Testis (tissue), 2 donors: ENCODE measurements at regions not wholly inside any gene's neighbourhood (a gene's known extent, or its start where the extent isn't known, plus 50 kb on each side); places are given as distances from the start of the nearest gene placed in this dataset.

ENCODE experiments used
- DNase-seq: peaks from one replicate; pipeline ENCODE4 v3.0.0-alpha.2; 2019
- H3K27ac ChIP-seq, 2 donors: fragments of 200-600 bp; sonication (generic); one replicate each; pipeline ENCODE4 v1.5.1; 2019
- H3K27me3 ChIP-seq: fragments of 200-600 bp; sonication (generic); one replicate; pipeline ENCODE4 v1.5.1; 2019
- H3K36me3 ChIP-seq: fragments of 200-600 bp; sonication (generic); one replicate; pipeline ENCODE4 v1.5.1; 2017; ENCODE audit warnings: low read depth; ENCODE audit errors: missing control alignments
- H3K4me1 ChIP-seq: fragments of 200-600 bp; sonication (generic); one replicate; pipeline ENCODE4 v1.5.1; 2019
- H3K4me3 ChIP-seq, 2 donors: fragments of 200-600 bp; sonication (generic); one replicate each; pipeline ENCODE4 v1.5.1; 2017 to 2019
- H3K9me3 ChIP-seq: fragments of 200-600 bp; sonication (generic); one replicate; pipeline ENCODE4 v1.5.1; 2017
- POLR2A ChIP-seq: fragments of 450-650 bp; IDR thresholded peaks from one replicate; pipeline ENCODE4 v1.6.1; 2017; ENCODE audit warnings: antibody characterized with exemption, mild to moderate bottlenecking, moderate library complexity
- WGBS, 2 donors: methylation state at CpG; one replicate each; pipeline ENCODE4 v1.1.5; 2018; 5-methylcytosine and 5-hydroxymethylcytosine counted together
- intact Hi-C: fragments of 100-400 bp; cut with DNase I; formaldehyde crosslinking; loops from one replicate; pipeline ENCODE4 v1.15.1; 2023; ENCODE audit warnings: low total_unique reads
- TF ChIP-seq, protein P1 (sequence below), 3 experiments: fragments of 450-650 bp in 2 of 3; fragments of 200-600 bp in 1 of 3; sonication (generic) in 1 of 3; IDR thresholded peaks; one replicate each; pipeline ENCODE4 v1.5.1; 2016 to 2019; ENCODE audit warnings: antibody characterized with exemption in 3 of 3, mild to moderate bottlenecking in 2 of 3, moderate library complexity in 1 of 3

DNA sequence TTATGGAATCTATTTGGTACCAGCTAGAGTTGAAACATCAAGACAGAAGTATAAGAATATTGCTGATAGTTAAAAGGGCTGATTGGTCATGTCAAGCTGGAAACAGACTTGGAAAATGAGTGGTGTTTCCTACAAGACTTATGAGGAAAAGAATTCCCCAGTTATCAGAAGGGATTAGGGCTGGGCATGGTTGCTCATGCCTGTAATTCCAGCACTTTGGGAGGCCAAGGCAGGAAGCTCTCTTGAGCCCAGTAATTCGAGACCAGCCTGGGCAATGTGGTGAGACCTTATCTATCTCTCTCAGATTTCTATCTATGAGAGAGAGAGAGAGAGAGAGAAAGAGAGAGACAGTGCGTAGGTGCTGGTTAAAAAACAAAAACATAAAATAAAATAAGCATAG lies 139.5 kb upstream of the PMFBP1 start:
- TF ChIP-seq, protein P1, sequence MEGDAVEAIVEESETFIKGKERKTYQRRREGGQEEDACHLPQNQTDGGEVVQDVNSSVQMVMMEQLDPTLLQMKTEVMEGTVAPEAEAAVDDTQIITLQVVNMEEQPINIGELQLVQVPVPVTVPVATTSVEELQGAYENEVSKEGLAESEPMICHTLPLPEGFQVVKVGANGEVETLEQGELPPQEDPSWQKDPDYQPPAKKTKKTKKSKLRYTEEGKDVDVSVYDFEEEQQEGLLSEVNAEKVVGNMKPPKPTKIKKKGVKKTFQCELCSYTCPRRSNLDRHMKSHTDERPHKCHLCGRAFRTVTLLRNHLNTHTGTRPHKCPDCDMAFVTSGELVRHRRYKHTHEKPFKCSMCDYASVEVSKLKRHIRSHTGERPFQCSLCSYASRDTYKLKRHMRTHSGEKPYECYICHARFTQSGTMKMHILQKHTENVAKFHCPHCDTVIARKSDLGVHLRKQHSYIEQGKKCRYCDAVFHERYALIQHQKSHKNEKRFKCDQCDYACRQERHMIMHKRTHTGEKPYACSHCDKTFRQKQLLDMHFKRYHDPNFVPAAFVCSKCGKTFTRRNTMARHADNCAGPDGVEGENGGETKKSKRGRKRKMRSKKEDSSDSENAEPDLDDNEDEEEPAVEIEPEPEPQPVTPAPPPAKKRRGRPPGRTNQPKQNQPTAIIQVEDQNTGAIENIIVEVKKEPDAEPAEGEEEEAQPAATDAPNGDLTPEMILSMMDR (IDR thresholded peaks at IDR 0.05): no peak
- no peak for TF ChIP-seq POLR2A
- no peak for DNase-seq
- Histone ChIP-seq H3K36me3 (no peaks in the 10 kb centered on the region), H3K9me3 (no peaks in the 10 kb centered on the region), H3K27me3 (no peaks in the 10 kb centered on the region), H3K4me1 (no peaks in the 10 kb centered on the region), H3K4me3 (no peak overlapping the region), H3K27ac (no peak overlapping the region)
- intact Hi-C loops: no loop called here
- 73 to 89% methylated on average over 2 of the region's 2 CpGs for WGBS, 2 donors

DNA sequence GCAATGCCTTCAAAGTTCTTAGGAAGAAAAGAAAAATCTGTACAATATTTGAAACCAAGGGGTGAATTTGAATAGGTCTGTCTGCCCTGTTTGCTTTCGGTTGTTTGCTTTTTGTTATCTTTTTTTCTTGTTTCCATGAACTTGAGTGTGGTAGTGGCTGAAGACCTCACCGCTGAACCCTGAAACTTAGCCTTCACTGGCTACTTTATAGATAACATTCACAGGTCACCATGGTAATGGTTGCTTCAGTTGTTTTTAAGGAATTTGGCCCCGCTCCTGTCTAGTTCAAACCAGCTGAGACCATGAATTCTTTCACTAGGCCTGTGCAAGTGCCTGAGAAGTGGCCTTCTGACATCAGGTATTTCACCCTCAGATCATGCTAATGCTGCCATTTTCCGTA lies 137.0 kb upstream of the PMFBP1 start:
- Histone ChIP-seq H3K4me1 (no peaks in the 10 kb centered on the region), H3K36me3 (no peaks in the 10 kb centered on the region), H3K4me3 (no peak overlapping the region), H3K27me3 (no peaks in the 10 kb centered on the region), H3K9me3 (no peaks in the 10 kb centered on the region), H3K27ac (no peak overlapping the region)
- 55 to 70% methylated on average over 4 of the region's 4 CpGs for WGBS, 2 donors
- TF ChIP-seq, protein P1 (IDR thresholded peaks at IDR 0.05): no peak
- no peak for TF ChIP-seq POLR2A
- DNase-seq: peak; percentile 20
- intact Hi-C loops: no loop called here

DNA sequence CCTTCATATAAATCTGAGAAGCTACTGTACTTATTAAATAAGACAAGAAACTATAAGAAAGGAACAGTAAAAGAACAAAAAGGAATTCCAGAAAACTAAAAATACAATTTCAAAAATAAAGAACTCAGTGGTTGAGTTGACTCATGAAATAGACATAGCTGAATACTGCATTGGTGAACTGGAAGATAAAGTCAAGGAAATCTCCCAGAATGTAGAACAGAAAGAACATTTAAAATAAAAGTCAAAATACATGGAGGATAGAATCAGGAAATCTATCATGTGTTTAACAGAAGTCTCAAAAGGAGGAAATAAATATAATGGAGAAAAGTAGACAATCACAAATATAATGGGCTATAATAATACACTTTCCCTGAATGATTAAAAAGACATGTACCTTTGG lies 136.4 kb upstream of the PMFBP1 start:
- Histone ChIP-seq H3K4me3 (no peak overlapping the region), H3K36me3 (no peaks in the 10 kb centered on the region), H3K27me3 (no peaks in the 10 kb centered on the region), H3K27ac (no peak overlapping the region), H3K4me1 (no peaks in the 10 kb centered on the region), H3K9me3 (no peaks in the 10 kb centered on the region)
- DNase-seq: no peak
- TF ChIP-seq, protein P1 (IDR thresholded peaks at IDR 0.05): no peak
- TF ChIP-seq POLR2A: no peak
- intact Hi-C loops: no loop called here

DNA sequence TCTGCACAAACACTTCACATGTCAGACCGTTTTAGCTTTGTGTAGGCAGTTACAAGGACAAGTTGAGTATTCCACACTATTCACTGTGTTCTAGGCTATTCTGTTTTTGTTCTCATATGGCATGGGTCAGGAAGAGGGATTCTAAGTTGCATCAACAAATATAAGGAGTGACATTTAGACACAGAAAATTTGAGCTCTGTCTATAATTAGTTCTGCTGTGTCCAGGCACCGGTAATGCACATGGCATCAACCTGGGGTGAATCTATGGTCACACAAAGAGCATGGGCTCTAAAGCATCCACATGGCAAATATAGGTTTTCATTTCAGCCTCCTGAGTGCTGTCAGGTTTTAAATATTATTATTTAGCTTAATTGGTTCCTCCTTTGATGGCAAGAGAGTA lies 130.4 kb upstream of the PMFBP1 start:
- Histone ChIP-seq H3K4me1 (no peaks in the 10 kb centered on the region), H3K36me3 (no peaks in the 10 kb centered on the region), H3K4me3 (no peak overlapping the region), H3K27ac (no peak overlapping the region), H3K27me3 (no peaks in the 10 kb centered on the region), H3K9me3 (no peaks in the 10 kb centered on the region)
- TF ChIP-seq POLR2A: no peak
- DNase-seq: no peak
- WGBS, 2 donors: 52 to 64% methylated on average over 2 of the region's 2 CpGs
- intact Hi-C loops: no loop called here

- no peak overlapping the region for H3K4me3 ChIP-seq
- H3K9me3 ChIP-seq: no peaks in the 10 kb centered on the region
- TF ChIP-seq, protein P1 (IDR thresholded peaks at IDR 0.05): no peak
- no peak for TF ChIP-seq POLR2A
- H3K27ac ChIP-seq: no peak overlapping the region
- DNase-seq: no peak
- no peaks in the 10 kb centered on the region for H3K27me3 ChIP-seq
- no peaks in the 10 kb centered on the region for H3K36me3 ChIP-seq
- 75 to 77% methylated on average over 8 of the region's 8 CpGs for WGBS, 2 donors
- no peaks in the 10 kb centered on the region for H3K4me1 ChIP-seq
- intact Hi-C loops: no loop called here
Measured at GRCh38 chr16:72301523-72302236, 129.7 kb upstream of the PMFBP1 start.
